Thyroid gland (tissue), 4 donors: ENCODE measurements at regions not wholly inside any gene's neighbourhood (a gene's known extent, or its start where the extent isn't known, plus 50 kb on each side); places are given as distances from the start of the nearest gene placed in this dataset.

Experiments used
- CTCF ChIP-seq, 6 experiments: fragments of 200-600 bp in 3 of 6; fragments of 450-650 bp in 3 of 6; sonication (generic) in 3 of 6; IDR thresholded peaks; one replicate each; pipeline ENCODE4 v1.5.1; 2016 to 2019; ENCODE audit warnings: antibody characterized with exemption in 6 of 6, mild to moderate bottlenecking in 2 of 6, inconsistent platforms in 1 of 6, moderate library complexity in 1 of 6
- POLR2A ChIP-seq, 2 donors: fragments of 450-650 bp; IDR thresholded peaks; one replicate each; pipeline ENCODE4 v1.6.1; 2017; ENCODE audit warnings: antibody characterized with exemption in 2 of 2, mild to moderate bottlenecking in 2 of 2, moderate library complexity in 1 of 2

GRCh38 chr4:13168326-13168725 is 315.8 kb downstream of the RAB28 start:
- no peak for TF ChIP-seq CTCF (IDR thresholded peaks at IDR 0.05)
- no peak for TF ChIP-seq POLR2A (IDR thresholded peaks at IDR 0.05)
